ENCODE measurements at regions not wholly inside any gene's neighbourhood (a gene's known extent, or its start where the extent isn't known, plus 50 kb on each side); places are given as distances from the start of the nearest gene placed in this dataset.

GRCh38 chr22:47315862-47316419 is 553.5 kb downstream of the TBC1D22A start:
- ChIA-PET CTCF (interaction anchor here (1.1 kb wide), 1 partner anchor 8 kb away, joined by 4 read pairs; no protein-coding TSS in a partner anchor), POLR2A (ENCODE audit: unreplicated experiment) (interaction anchor here (0.6 kb wide), 1 partner anchor 579 kb away, joined by 3 read pairs; no protein-coding TSS in a partner anchor)
- Histone ChIP-seq H3K9me3 (ENCODE audit: control insufficient read depth, insufficient read depth, low read length) (peaks cover 2% of the 10 kb centered on the region; the same call in 1 of the 2 replicates), H3K27me3 (ENCODE audit: control insufficient read depth, insufficient read depth, low read length) (peaks cover 2% of the 10 kb centered on the region; the same call in 1 of the 2 replicates), H3K9me1 (ENCODE audit: insufficient read depth, low read length) (no peaks in the 10 kb centered on the region), H3K79me1 (ENCODE audit: low read depth in 1 of 2, low read length in 2 of 2) (no peaks in the 10 kb centered on the region), H4K8ac (ENCODE audit: low read depth in 2 of 2, low read length in 2 of 2) (no peak overlapping the region), H2BK20ac (ENCODE audit: low read depth, low read length) (no peak overlapping the region), H3K14ac (replicated peaks; ENCODE audit: low read depth, low read length) (no peak overlapping the region), H3K4ac (ENCODE audit: low read depth, low read length) (no peak overlapping the region), H4K20me1 (ENCODE audit: insufficient read depth, low read length) (no peaks in the 10 kb centered on the region), H3K18ac (ENCODE audit: low read depth, low read length) (no peak overlapping the region), H4K91ac (ENCODE audit: insufficient read depth, low read depth, low read length) (no peak overlapping the region), H3K4me1 (ENCODE audit: control insufficient read depth, insufficient read depth, low read length) (no peaks in the 10 kb centered on the region), H3K27ac (ENCODE audit: insufficient read depth, low read length) (no peak overlapping the region), H2BK120ac (ENCODE audit: low read depth, low read length) (no peak overlapping the region), H3K9ac (ENCODE audit: low read depth, low read length) (no peak overlapping the region), H3K56ac (ENCODE audit: extremely low read depth, insufficient read depth, low read length) (no peak overlapping the region), H3K4me3 (ENCODE audit: insufficient read depth, low read depth, low read length) (no peak overlapping the region), H3K23ac (ENCODE audit: low read depth, low read length) (no peak overlapping the region), H2BK5ac (ENCODE audit: low read depth, low read length, poor library complexity, severe bottlenecking) (no peak overlapping the region), H2BK15ac (ENCODE audit: low read depth, low read length) (no peak overlapping the region), H3K36me3 (ENCODE audit: control insufficient read depth, insufficient read depth, low read length) (no peaks in the 10 kb centered on the region), H4K5ac (ENCODE audit: low read depth, low read length) (no peak overlapping the region), H2AK9ac (replicated peaks; ENCODE audit: low read depth, low read length, poor library complexity) (no peak overlapping the region), H2AFZ (replicated peaks; ENCODE audit: low read length, poor library complexity) (no peak overlapping the region), H3K4me2 (ENCODE audit: low read depth, low read length) (no peak overlapping the region), H2AK5ac (ENCODE audit: low read depth, low read length) (no peak overlapping the region)
- no TSS peak for BruUV-seq (replicated peaks)
- no CpG with 5 or more reads among the region's 7 CpGs for WGBS, 2 experiments (ENCODE audit: extremely low coverage in 2 of 2, insufficient read length in 1 of 2)
- dilution Hi-C loops (cut with HindIII; ENCODE audit: low sequenced_read_pairs, unreplicated experiment), result no loop called here
- in situ Hi-C loops (cut with MboI; ENCODE audit: low sequenced_read_pairs), result no loop called here
- TF ChIP-seq RAD21 (IDR thresholded peaks at IDR 0.05; ENCODE audit: low read length), result no peak
- TF ChIP-seq BHLHE40 (IDR thresholded peaks at IDR 0.05; ENCODE audit: low read depth, low read length), result no peak
- TF ChIP-seq MAZ (IDR thresholded peaks at IDR 0.05; ENCODE audit: borderline replicate concordance, low read depth, low read length), result no peak
- no peak for TF ChIP-seq SMC3 (IDR thresholded peaks at IDR 0.05; ENCODE audit: low read depth, low read length)
- TF ChIP-seq FOS (IDR thresholded peaks at IDR 0.05; ENCODE audit: low read depth, low read length), result no peak
- TF ChIP-seq, protein P1, sequence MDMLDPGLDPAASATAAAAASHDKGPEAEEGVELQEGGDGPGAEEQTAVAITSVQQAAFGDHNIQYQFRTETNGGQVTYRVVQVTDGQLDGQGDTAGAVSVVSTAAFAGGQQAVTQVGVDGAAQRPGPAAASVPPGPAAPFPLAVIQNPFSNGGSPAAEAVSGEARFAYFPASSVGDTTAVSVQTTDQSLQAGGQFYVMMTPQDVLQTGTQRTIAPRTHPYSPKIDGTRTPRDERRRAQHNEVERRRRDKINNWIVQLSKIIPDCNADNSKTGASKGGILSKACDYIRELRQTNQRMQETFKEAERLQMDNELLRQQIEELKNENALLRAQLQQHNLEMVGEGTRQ (IDR thresholded peaks at IDR 0.05; ENCODE audit: low read depth, low read length), result no peak
- TF ChIP-seq CEBPB (IDR thresholded peaks at IDR 0.05; ENCODE audit: low read depth, low read length), result no peak
- no peak for TF ChIP-seq MXI1 (IDR thresholded peaks at IDR 0.05; ENCODE audit: borderline replicate concordance, low read depth, low read length)
- no peak for TF ChIP-seq RFX5 (IDR thresholded peaks at IDR 0.05; ENCODE audit: low read depth, low read length)
- no peak for TF ChIP-seq NFE2L2 (IDR thresholded peaks at IDR 0.05; ENCODE audit: low read depth, low read length)
- DNase-seq, result no peak
- no peak for ATAC-seq (ENCODE audit: low read depth)
- intact Hi-C loops (cut with micrococcal nuclease), result no loop called here

All from IMR-90 (cell line).